ENCODE measurements at regions not wholly inside any gene's neighbourhood (a gene's known extent, or its start where the extent isn't known, plus 50 kb on each side); places are given as distances from the start of the nearest gene placed in this dataset.
A peak's percentile ranks its signal among the peaks of the same experiment; 100 is the strongest.

DNA sequence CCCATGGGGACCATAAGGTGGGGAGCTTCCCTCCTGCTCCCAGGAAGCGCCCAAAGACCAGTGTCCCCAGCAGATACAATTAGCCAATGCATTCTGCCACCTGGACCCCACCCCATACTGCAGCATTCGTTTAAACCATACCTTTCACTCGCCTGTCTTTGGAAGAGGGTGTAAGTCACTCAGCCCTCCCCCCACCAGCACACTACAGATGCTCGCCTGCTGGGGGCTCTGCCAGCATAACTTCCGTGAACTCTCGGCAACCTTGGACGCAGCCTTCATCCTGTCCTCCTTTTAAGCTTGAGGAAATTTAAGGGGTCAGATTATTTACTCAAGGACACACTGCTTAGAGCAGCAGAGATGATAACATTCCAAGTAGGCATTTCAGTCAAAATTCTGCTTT, 94.4 kb upstream of the NAA20 start:
- no peak overlapping the region for H3K4me3 ChIP-seq (ENCODE audit: low read depth, low read length)
- no peak for DNase-seq (ENCODE audit: low read depth)
- no peak for TF ChIP-seq MYC (IDR thresholded peaks at IDR 0.05; ENCODE audit: low read depth, low read length)

DNA sequence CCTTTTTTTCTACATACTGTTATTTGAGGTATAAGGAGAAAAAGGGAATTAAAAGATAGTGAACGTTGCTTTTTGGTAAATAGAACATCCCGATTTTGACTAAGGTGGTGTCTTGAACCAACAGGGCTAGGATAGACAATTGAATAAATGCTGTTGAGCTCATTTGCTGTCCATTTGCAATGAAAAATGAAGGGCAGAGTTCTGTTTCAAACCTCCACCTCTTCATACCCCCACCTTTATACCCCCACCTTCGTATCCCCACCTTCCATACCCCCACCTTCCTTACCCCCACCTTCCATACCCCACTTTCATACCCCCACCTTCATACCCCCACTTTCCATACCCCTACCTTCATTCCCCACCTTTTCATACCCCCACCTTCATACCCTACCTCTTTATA, 93.4 kb upstream of the NAA20 start:
- H3K4me3 ChIP-seq (ENCODE audit: low read depth, low read length), result no peak overlapping the region
- no peak for TF ChIP-seq POLR2A (IDR thresholded peaks at IDR 0.05; ENCODE audit: extremely low read depth, insufficient read length)
- DNase-seq (ENCODE audit: low read depth), result no peak

DNA sequence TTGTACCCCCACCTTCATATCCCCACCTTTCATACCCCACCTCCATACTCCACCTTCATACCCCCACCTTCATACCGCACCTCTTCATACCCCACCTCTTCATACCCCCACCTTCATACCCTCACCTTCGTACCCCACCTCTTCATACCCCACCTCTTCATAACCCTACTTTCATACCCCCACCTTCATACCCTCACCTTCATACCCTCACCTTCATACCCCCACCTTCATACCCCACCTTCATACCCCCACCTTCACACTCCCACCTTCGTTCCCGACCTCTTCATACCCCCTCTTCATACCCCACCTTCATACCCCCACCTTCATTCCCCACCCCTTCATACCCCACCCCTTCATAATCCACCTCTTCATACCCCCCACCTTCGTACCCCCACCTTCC, 92.9 kb upstream of the NAA20 start:
- DNase-seq (ENCODE audit: low read depth), result no peak
- TF ChIP-seq MYC (IDR thresholded peaks at IDR 0.05; ENCODE audit: low read depth, low read length), result no peak
- TF ChIP-seq, protein P1, sequence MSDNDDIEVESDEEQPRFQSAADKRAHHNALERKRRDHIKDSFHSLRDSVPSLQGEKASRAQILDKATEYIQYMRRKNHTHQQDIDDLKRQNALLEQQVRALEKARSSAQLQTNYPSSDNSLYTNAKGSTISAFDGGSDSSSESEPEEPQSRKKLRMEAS (IDR thresholded peaks at IDR 0.05; ENCODE audit: low read depth, low read length), result no peak
- TF ChIP-seq POLR2A (IDR thresholded peaks at IDR 0.05; ENCODE audit: extremely low read depth, insufficient read length), result no peak
- TF ChIP-seq, protein P2, sequence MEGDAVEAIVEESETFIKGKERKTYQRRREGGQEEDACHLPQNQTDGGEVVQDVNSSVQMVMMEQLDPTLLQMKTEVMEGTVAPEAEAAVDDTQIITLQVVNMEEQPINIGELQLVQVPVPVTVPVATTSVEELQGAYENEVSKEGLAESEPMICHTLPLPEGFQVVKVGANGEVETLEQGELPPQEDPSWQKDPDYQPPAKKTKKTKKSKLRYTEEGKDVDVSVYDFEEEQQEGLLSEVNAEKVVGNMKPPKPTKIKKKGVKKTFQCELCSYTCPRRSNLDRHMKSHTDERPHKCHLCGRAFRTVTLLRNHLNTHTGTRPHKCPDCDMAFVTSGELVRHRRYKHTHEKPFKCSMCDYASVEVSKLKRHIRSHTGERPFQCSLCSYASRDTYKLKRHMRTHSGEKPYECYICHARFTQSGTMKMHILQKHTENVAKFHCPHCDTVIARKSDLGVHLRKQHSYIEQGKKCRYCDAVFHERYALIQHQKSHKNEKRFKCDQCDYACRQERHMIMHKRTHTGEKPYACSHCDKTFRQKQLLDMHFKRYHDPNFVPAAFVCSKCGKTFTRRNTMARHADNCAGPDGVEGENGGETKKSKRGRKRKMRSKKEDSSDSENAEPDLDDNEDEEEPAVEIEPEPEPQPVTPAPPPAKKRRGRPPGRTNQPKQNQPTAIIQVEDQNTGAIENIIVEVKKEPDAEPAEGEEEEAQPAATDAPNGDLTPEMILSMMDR (IDR thresholded peaks at IDR 0.05; ENCODE audit: low read depth, low read length), result no peak
- H3K4me3 ChIP-seq (ENCODE audit: low read depth, low read length), result no peak overlapping the region

DNA sequence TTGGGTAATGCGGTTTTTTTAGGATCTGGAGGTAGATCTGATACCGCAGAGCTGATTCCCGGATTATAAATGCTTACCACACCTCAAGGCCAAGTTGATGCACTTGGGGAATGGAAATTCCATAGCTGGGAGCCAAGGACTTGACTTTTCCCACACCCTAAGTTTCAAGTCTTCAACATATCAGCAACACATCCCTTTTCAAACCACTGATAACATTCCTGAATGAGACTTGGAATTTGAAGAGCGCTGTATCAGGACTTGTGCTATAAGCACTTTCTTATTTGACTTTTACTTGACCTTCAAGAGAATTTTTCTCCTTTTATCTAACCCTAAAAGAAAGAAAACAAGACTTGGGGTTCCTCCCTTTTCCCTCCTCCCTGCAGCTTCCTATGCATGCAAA, 90.6 kb upstream of the NAA20 start:
- no peak for TF ChIP-seq MYC (IDR thresholded peaks at IDR 0.05; ENCODE audit: low read depth, low read length)
- no peak for TF ChIP-seq POLR2A (IDR thresholded peaks at IDR 0.05; ENCODE audit: extremely low read depth, insufficient read length)
- H3K4me3 ChIP-seq (ENCODE audit: low read depth, low read length), result no peak overlapping the region

DNA sequence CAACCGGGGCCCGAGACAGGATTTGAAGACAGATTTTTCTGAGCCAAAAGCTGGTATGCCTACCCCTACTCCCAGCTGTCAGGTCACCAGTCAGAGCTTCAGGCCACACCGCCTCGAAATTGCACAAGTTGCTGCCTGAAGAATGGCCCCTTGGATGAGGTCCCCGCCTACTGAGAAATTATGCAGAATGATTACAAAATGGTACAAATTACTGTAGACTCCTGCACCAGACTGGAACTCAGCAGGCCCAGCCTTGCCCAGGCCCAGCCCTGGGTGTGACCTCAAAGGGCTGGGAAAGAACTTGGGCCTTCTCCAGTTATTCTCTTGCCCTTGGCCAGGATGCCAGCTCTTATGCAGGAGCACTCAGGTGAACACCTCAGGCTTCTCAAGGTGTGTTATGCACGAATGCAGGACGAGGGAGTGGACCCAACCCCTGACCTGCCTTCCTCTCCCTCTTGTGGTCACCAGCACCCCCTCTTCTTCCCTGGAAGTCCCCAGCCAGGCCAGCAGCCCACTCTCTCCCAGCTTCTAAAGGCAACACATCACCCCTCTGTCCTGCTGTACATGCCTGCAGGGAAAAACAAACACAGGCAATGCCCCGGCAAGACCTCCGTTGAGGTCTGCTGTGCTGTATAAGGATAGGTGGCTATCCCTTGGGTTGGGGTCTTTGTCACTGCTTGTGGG, 88.7 kb upstream of the NAA20 start:
- TF ChIP-seq MYC (IDR thresholded peaks at IDR 0.05; ENCODE audit: low read depth, low read length) (no peak), POLR2A (IDR thresholded peaks at IDR 0.05; ENCODE audit: extremely low read depth, insufficient read length) (no peak)
- TF ChIP-seq, protein P2 (IDR thresholded peaks at IDR 0.05; ENCODE audit: low read depth, low read length), result no peak
- TF ChIP-seq, protein P1 (IDR thresholded peaks at IDR 0.05; ENCODE audit: low read depth, low read length), result no peak
- DNase-seq (ENCODE audit: low read depth), result peak; percentile 28
- no peak overlapping the region for H3K4me3 ChIP-seq (ENCODE audit: low read depth, low read length)

More for the DNA sequence above, 90.6 kb upstream of the NAA20 start:
- DNase-seq (ENCODE audit: low read depth), result no peak

DNA sequence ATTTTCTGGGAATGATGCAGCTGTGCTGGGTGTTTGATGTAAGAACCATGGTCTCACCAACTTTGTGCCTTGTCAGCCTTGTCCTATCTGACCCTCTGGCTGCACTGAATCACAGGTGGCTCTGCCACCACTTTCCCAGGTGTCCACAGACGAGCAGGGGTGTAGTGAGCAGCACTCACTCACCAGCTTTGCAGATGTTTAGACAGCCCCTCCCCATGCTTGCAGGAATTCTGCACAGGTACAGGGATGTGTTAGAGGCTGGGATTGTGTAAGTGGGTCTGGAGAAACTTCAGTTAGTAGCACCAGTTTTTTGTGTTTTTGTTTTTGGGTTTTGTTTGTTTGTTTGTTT, 88.2 kb upstream of the NAA20 start:
- no peak for TF ChIP-seq POLR2A (IDR thresholded peaks at IDR 0.05; ENCODE audit: extremely low read depth, insufficient read length)
- H3K4me3 ChIP-seq (ENCODE audit: low read depth, low read length), result no peak overlapping the region
- DNase-seq (ENCODE audit: low read depth), result no peak

DNA sequence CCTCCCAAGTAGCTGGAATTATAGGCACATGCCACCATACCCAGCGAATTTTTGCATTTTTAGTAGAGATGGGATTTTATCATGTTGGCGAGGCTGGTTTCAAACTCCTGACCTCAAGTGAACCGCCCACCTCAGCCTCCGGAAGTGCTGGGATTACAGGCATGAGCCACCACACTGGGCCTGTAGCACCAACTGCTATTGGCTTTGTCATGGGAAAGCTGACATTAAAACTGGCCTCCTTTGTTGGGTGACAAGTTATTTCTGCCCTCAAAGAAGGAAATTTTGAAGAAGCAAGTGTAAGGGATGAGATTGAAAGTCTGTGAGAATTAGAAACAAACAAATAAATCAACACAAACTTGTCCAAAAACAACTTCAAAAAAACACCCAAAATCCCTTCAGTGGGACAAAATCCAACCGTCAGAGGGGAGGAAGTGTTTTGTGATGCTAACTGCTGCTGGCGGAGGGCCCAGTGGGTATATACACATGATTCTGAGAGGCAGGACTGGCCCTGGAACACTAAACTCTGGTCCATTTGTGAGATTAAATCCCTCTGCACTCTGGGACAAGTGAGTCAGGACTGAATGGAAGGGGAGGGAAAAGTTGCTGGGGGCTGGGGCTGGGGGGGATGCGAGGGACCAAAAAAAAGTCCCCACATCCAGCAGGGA, 87.5 kb upstream of the NAA20 start:
- TF ChIP-seq POLR2A (IDR thresholded peaks at IDR 0.05; ENCODE audit: extremely low read depth, insufficient read length) (no peak), MYC (IDR thresholded peaks at IDR 0.05; ENCODE audit: low read depth, low read length) (no peak)
- TF ChIP-seq, protein P1 (IDR thresholded peaks at IDR 0.05; ENCODE audit: low read depth, low read length), result no peak
- TF ChIP-seq, protein P2 (IDR thresholded peaks at IDR 0.05; ENCODE audit: low read depth, low read length), result no peak
- no peak for DNase-seq (ENCODE audit: low read depth)
- H3K4me3 ChIP-seq (ENCODE audit: low read depth, low read length), result no peak overlapping the region

DNA sequence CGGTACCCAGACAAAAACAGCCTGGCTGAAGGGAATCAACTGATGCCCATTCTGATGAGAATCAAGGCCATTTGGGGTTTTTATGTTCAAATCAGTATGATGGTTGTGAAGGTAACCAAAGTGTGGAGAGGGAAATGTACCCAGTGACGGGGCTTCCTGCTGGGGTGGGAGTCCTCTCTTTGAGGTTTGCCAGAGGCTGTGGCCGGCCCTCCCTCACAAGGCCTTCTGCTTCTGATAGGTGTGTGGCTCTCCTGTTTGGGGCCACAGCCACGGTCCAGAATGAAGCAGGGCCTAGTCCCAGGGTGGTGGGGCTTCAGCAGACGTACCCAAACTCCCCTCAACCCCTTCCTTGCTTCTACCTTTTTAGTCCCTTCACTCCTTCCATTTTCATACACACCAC, 86.7 kb upstream of the NAA20 start:
- DNase-seq (ENCODE audit: low read depth), result no peak
- TF ChIP-seq, protein P2 (IDR thresholded peaks at IDR 0.05; ENCODE audit: low read depth, low read length), result no peak
- TF ChIP-seq, protein P1 (IDR thresholded peaks at IDR 0.05; ENCODE audit: low read depth, low read length), result no peak
- no peak for TF ChIP-seq MYC (IDR thresholded peaks at IDR 0.05; ENCODE audit: low read depth, low read length)
- H3K4me3 ChIP-seq (ENCODE audit: low read depth, low read length), result no peak overlapping the region
